Stimulated activated CD4-positive, alpha-beta T cell treated with anti-CD3 and anti-CD28 coated beads, TNF-alpha, amount 100 ng/mL, for 1 hour (primary cell): ENCODE measurements at regions not wholly inside any gene's neighbourhood (a gene's known extent, or its start where the extent isn't known, plus 50 kb on each side); places are given as distances from the start of the nearest gene placed in this dataset.
"Not testable (repeated sequence)": the region's sequence is repeated elsewhere in the genome, so short reads cannot be mapped to it uniquely, and the experiment has no call there.

Source experiments
- DNase-seq, 3 donors: peaks; one replicate each; pipeline ENCODE4 v3.0.0-alpha.2; 2020; ENCODE audit warnings: low read depth in 3 of 3, low spot score in 1 of 3

GRCh38 chr18:67455890-67456501 is 60.5 kb downstream of the DSEL start:
- DNase-seq = no peak

- DNase-seq = no peak
Observed at GRCh38 chr18:67453901-67454300, 62.6 kb downstream of the DSEL start.

GRCh38 chr18:67451960-67452359 is 64.6 kb downstream of the DSEL start:
- no peak for DNase-seq

DNA sequence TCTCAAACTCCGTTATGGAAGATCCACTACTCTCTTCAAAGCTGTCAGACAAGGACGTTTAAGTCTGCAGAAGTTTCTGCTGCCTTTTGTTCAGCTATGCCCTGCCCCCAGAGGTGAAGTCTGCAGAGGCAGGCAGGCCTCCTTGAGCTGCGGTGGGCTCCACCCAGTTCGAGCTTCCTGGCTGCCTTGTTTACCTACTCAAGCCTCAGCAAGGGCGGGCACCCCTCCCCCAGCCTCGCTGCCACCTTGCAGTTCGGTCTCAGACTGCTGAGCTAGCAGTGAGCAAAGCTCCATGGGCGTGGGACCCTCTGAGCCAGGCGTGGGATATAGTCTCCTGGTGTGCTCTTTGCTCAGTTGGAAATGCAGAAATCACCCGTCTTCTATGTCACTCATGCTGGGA is 65.4 kb downstream of the DSEL start:
- DNase-seq = not testable (repeated sequence)

DNA sequence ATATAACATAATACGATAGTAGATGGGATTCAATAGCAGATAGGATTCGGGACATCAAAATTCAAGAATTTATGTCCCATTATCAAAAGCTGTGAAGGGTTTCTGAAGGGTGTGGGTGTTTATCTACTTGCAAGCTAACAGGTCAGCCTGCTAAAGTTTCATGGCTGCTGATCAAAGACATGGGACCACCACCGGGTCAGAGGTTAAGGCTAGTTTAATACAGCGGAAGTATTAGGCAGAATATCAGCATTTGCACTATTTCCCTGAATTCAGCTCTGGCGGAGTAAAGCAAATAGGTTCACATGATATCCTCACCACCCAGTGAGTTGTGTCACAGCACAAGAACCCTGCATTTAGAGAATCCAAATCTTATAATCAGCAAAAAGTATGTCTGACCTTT is 82.5 kb downstream of the DSEL start:
- no peak for DNase-seq

GRCh38 chr18:67432806-67433205 is 83.7 kb downstream of the DSEL start:
- no peak for DNase-seq

DNA sequence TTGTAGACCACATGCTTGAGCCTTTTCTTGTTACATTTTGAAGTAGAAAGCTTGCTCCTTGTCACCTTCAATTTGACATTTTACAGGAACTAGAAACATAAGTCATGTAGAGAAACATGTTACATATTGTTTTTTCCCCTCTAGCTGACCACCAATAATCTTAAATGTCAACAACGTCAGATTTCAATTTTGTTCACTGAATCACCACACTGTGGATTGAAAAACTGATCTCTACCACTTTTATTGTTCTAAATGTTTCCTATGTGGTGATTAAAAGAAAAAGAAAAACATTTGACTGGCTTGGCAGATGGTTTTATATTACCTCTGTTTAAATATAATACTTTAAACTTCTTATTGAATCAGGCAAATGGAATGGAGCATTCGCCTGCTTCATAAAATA is 87.7 kb downstream of the DSEL start:
- DNase-seq = no peak

DNA sequence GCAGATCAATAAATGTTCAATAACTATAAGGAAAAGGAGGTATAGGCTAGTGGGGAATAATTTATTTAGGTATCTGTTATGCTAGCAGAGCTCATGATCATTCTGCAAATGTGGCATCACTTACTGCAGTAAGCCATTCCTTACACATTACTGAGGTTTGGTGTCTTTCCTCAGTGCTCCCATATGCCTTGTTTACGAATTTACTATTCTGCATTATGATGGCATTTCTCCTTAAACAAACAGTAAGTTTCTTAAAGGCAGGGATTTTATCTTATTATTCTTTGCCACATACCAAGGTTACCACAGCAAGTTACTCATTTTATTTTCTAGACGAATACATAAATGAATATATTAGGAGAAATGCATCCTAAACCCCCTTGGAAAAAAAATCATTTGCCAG is 88.4 kb downstream of the DSEL start:
- no peak for DNase-seq

DNA sequence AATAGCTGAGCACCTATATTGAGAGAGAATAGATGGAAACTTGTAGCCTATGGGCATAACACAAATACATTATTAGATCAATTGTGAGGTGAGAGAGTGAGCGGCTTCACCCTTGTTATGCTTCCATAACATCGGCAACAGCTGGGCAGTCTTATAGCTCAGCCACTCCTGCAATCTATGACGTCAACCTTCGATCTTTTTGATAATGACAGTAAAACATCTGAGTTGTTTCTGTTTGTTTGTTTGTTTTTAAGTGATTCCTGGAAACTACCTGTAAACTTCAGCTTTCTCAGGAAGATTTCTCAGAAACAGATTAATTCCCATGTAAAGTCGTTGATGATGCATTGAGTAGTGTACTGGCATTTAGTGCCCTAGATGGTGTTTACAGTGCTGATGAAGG is 90.0 kb downstream of the DSEL start:
- DNase-seq = no peak

DNA sequence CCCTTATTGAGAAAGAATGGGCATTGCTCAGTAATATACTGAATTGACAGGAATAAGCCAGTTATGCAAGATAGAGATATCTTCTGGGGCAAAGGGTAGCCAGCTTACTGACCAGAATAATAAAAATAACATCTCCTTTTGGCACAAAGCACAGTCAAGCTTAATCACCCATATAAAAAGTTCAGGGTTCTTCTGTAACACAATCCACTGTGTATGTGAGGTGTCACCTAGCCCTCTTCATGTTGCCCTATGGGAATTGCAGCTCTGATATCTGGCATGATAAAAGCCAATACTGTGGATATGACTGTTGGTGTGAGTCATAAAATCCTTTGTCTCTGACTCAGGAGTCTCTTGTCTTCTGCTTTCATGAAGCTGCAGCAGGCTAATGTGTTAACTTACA is 90.8 kb downstream of the DSEL start:
- no peak for DNase-seq

DNA sequence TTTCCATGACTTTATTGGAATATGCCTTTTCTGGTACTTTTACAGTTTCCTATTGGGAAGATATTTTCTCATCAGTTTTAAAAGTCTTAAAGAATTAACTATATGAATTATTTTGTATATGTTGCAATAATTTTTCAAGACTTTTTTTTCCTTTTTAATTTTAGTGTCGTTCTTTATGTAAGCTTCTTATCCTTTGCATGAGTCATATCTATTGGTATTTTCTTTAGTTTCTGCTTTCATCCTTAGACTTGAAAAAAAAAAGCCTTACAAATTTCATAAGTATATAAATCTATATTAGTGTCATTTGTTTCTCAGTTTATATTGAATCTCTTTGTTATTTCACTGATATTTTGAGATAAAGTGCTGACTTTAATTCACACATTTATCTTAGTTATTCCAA is 94.9 kb downstream of the DSEL start:
- DNase-seq = no peak

DNA sequence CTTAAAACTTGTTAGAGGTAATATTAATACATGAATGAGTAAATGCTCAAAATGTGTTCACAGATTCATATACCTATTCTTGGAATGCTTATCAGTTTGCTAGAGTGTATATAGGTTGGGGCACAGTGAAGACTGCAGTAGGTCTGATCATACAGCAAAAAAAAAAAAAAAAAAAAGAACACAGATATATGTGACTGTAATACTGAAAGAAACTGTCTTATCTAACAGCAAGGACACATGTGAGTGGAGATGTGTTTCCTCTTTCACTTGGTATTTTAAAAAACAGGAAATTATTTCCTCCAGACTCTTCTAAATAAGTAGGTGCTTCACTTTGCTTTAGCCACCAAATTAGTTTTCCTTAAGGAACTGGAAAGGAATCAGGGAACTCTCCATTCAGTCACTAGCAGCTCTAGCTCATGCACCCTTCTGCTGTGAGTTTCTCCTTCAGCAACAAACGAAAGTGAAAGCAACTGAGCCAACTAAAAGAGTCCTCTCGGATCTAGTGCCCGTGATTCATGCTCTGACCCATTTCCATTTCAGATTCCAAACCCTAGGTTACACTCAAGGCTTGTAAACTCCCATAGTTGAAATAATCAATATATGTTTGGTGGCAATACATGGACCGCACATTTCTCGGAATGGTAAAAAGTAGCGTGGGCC is 98.5 kb downstream of the DSEL start:
- no peak for DNase-seq

GRCh38 chr18:67411116-67411515 is 105.4 kb downstream of the DSEL start:
- no peak for DNase-seq

DNA sequence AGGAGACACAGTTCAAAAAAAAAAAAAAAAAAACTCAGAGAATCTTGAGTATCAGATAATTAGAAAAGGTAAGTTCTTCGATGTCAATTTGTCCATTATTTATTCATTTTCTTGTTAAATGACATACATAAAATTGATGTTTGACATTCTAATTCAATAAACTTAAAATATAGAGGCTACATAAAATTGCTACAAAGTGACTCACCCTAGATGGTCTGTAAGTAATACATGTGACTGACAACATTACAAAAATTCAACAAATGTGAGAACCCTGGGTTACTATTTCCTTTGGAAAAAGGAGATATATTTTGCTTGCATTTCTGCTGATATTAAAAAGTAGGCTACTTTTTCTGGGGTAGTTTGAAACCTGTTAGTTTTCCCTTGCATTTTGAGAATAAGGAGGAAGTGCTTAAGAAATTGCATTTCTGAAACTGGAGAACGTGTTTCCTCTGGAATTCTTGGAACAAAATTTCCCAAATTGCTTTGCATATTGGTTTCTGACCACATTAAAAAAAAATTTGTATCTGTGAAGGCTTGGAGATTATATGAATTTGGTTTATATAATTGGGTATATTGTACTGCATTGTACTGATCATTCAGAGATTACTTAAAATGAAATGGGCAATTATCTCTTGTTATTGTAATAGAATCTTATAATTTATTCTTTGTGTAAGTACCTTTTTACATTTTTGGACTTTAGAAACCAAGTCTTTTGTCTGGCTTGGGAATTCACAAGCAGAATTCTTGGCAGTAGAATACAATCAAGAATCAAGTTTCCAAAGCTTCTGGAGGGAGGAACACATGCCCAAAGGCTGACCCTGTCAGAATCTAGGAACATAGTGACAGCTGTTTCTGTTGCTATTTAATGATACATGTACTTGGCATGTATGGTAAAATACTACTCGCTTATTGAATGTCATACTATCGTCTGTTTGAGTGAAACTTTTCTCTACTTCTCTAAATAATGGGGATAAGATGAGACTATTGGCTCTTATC is 106.1 kb downstream of the DSEL start:
- no peak for DNase-seq

DNA sequence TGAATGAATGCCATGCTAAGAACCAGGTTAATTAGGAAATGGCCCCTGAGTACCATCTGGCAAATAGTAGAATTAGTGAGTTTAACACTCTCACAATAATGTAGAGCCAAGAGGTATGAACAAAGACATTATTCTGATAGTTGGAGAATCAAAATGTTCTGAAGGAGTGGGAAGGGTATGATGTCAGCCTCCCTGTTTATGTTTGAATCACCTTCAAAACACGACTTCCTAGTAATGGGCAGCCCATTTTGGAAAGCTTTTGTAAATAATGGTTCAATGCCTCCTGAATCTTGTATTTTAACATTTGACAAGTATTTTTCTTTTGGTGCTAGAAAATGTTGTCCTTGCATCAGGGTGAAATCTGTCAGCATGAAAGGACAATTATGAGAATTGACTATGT is 108.3 kb downstream of the DSEL start:
- no peak for DNase-seq

DNA sequence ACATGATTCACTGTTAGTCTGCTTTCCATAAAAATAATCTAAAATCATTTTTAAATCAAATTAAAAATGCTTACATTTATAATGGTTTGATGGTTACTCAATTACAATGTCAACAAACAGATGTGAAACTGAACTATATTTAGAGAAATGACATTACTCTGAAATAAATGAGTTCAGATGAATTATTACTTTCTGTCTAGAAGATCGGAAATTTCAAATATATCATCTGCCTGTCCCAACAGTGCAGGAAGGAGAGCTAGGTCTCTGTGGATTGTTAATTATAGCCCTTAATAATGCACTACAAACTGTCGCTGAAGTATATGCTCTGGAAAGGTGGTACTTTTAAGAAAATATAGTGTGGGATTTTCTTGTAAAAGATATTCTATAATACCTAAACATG is 109.8 kb downstream of the DSEL start:
- no peak for DNase-seq

GRCh38 chr18:67402543-67402942 is 114.0 kb downstream of the DSEL start:
- DNase-seq = no peak

DNA sequence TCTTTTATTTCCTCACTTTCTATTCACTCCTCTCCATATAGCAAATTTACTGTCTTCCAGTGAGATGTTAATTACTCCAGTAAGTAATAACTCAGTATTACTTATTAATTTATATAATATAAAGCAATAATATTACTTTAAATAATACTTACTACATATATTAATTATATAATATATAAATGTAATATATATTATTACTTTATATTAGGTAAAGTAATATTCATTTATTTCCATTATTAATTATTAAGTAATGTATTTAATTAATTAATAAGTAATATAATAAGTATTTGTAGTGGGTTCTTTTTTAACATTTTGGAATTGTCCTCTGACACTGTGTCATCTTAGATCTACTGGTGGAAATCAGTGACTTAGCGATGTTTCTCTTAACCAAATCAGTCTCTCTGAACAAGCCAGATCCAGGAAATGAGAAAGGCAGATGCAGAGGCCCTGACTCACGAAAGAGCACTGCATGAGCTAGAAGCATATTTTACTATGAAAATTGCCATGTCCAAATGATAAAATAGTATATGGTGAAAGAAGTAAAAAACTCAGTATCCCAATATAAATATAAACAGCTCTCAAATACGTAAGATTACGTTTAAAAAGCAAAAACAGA is 115.9 kb downstream of the DSEL start:
- DNase-seq = no peak

DNA sequence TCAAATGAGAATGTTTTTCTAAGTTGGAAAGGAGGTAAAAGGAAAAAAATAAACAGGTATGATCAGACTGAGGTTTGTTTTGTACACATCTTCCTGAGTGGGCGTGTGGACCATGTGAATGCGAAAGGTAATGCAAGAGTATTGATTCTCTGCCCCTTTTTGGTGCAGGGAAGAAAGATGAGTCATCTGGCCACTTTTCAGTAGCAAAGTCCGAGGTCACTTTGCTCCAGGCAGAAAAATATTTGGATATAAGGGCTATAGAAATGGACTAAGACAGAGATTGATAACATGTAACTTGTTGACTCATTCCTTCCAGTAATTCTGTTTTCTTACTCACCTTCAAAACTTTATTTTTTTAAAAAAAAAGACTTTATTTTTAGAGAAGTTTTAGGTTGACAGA is 130.5 kb downstream of the DSEL start:
- DNase-seq = no peak

DNA sequence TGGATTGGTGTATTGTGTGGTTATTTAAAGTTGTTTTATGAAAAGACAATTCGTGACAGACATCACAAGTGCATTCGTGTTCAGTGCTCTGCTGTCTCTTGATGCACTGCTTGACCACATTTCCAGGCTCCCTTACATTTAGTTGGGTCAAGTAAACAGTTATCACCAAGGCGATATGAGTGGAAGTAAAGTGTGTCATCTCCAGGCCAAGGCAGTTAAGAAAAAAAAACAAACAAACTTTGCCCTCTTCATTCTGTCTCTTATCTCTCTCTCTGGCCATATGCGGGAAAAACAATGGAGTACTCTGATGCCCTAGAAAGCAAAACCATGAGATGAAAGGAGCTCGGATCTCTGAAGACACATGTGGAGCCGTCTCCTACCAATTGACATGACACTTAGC is 131.1 kb downstream of the DSEL start:
- no peak for DNase-seq

GRCh38 chr18:67384057-67384456 is 132.5 kb downstream of the DSEL start:
- not testable (repeated sequence) for DNase-seq
